ENCODE measurements at regions not wholly inside any gene's neighbourhood (a gene's known extent, or its start where the extent isn't known, plus 50 kb on each side); places are given as distances from the start of the nearest gene placed in this dataset.
"Not testable (repeated sequence)": the region's sequence is repeated elsewhere in the genome, so short reads cannot be mapped to it uniquely, and the experiment has no call there.

DNA sequence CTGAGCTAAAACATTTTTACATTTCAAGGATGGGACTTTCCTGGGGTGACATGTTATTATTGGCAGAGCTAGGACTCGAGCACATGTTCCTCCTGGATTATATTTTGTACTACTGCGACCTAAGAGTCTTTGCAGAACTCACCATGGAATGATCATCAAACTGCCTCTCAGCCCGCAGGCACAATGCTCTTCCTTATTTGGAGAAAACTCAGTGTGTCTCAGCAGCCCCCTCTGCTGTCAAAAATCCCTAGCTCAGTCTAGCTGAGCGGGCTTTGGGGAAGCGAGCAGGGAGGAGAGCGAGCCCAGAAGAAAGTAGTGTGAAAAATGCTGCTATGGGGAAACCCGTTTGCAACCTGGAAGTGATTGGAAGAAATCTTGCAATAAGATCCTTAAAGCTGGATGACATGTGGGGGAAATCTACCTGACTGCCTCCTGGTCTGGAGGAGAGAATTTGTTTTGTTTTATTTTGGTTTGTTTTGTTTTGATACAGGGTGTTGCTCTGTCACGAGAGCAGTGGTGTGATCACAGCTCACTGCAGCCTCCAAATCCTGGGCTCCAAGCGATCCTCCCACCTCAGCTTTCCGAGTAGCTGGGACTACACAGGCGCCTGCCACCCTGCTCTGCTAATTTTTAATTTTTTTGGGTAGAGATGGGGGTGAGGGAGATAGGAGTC, 89.9 kb upstream of the CLINT1 start:
- Mint-ChIP-seq H3K4me1 (ENCODE audit: low read depth) (peaks cover 45% of the 10 kb centered on the region), H3K27ac (ENCODE audit: unreplicated experiment) (peak overlapping the region; percentile 81), H3K36me3 (ENCODE audit: low read depth) (no peaks in the 10 kb centered on the region), H3K4me3 (ENCODE audit: unreplicated experiment) (peak overlapping the region; percentile 26), H3K27me3 (ENCODE audit: low read depth) (no peaks in the 10 kb centered on the region), H3K9me3 (ENCODE audit: low read depth) (peaks cover 4% of the 10 kb centered on the region)
- DNase-seq (ENCODE audit: low spot score) = no peak
- TF ChIP-seq, protein P1, sequence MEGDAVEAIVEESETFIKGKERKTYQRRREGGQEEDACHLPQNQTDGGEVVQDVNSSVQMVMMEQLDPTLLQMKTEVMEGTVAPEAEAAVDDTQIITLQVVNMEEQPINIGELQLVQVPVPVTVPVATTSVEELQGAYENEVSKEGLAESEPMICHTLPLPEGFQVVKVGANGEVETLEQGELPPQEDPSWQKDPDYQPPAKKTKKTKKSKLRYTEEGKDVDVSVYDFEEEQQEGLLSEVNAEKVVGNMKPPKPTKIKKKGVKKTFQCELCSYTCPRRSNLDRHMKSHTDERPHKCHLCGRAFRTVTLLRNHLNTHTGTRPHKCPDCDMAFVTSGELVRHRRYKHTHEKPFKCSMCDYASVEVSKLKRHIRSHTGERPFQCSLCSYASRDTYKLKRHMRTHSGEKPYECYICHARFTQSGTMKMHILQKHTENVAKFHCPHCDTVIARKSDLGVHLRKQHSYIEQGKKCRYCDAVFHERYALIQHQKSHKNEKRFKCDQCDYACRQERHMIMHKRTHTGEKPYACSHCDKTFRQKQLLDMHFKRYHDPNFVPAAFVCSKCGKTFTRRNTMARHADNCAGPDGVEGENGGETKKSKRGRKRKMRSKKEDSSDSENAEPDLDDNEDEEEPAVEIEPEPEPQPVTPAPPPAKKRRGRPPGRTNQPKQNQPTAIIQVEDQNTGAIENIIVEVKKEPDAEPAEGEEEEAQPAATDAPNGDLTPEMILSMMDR (IDR thresholded peaks at IDR 0.05) = peak; percentile 95

DNA sequence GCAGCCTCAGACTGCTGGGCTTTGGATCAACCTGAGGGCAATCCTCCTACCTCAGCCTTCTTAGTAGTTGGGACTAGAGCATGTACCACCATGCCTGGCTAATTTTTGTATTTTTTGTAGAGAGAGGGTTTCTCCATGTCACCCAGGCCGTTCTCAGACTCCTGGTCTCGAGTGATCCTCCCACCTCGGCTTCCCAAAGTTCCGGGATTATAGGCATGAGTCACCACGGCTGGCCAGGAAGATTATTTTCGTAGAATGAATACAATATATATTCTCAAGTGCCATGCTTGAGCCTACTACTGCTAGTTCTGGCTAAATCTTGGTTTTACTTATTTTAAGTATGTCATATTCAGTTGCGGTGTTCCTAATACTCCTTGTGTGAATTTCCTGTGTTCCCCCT, 88.2 kb upstream of the CLINT1 start:
- Mint-ChIP-seq H3K4me1 (ENCODE audit: low read depth) (peaks cover 35% of the 10 kb centered on the region), H3K4me3 (ENCODE audit: unreplicated experiment) (no peak overlapping the region), H3K27ac (ENCODE audit: unreplicated experiment) (peak overlapping the region; percentile 38), H3K36me3 (ENCODE audit: low read depth) (no peaks in the 10 kb centered on the region), H3K9me3 (ENCODE audit: low read depth) (no peaks in the 10 kb centered on the region), H3K27me3 (ENCODE audit: low read depth) (no peaks in the 10 kb centered on the region)
- DNase-seq (ENCODE audit: low spot score) = no peak
- TF ChIP-seq, protein P1 (IDR thresholded peaks at IDR 0.05) = no peak

DNA sequence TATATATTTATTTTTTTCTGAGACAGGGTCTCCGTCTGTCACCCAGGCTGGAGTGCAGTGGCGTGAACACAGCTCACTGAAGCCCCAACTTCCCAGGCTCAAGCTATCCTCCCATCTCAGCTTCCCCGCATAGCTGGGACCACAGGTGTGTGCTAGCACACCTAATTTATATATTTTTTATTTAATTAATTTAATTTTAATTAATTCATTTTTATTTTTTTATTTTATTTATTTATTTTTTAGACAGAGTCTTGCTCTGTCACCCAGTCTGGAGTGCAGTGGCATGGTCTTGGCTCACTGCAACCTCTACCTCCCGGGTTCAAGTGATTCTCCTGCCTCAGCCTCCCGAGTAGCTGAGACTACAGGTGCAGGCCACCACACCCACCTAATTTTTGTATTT, 86.9 kb upstream of the CLINT1 start:
- not testable (repeated sequence) for H3K9me3 Mint-ChIP-seq (ENCODE audit: low read depth); DNase-seq (ENCODE audit: low spot score); H3K36me3 Mint-ChIP-seq (ENCODE audit: low read depth); H3K27ac Mint-ChIP-seq (ENCODE audit: unreplicated experiment); H3K4me3 Mint-ChIP-seq (ENCODE audit: unreplicated experiment); H3K27me3 Mint-ChIP-seq (ENCODE audit: low read depth)
- H3K4me1 Mint-ChIP-seq (ENCODE audit: low read depth) = peaks cover 29% of the 10 kb centered on the region

DNA sequence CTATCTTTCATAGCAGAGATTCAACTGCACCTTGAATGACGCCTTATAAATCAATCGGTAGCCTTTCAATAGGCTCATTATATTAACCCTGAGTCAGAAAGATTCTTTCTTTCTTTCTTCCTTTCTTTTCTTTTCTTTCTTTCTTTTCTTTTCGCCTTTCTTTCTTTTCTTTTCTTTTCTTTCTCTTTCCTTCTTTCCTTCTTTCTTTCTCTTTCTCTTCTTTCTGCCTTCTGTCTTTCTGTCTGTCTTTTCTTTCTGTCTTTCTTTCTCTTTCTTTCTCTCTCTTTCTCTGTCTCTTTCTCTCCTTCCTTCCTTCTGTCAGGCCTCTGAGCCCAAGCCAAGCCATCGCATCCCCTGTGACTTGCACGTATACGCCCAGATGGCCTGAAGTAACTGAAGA, 86.0 kb upstream of the CLINT1 start:
- no peaks in the 10 kb centered on the region for H3K9me3 Mint-ChIP-seq (ENCODE audit: low read depth)
- no peaks in the 10 kb centered on the region for H3K36me3 Mint-ChIP-seq (ENCODE audit: low read depth)
- no peak overlapping the region for H3K4me3 Mint-ChIP-seq (ENCODE audit: unreplicated experiment)
- TF ChIP-seq, protein P1 (IDR thresholded peaks at IDR 0.05) = no peak
- no peaks in the 10 kb centered on the region for H3K27me3 Mint-ChIP-seq (ENCODE audit: low read depth)
- no peak for DNase-seq (ENCODE audit: low spot score)
- H3K4me1 Mint-ChIP-seq (ENCODE audit: low read depth) = peaks cover 29% of the 10 kb centered on the region
- H3K27ac Mint-ChIP-seq (ENCODE audit: unreplicated experiment) = no peak overlapping the region

DNA sequence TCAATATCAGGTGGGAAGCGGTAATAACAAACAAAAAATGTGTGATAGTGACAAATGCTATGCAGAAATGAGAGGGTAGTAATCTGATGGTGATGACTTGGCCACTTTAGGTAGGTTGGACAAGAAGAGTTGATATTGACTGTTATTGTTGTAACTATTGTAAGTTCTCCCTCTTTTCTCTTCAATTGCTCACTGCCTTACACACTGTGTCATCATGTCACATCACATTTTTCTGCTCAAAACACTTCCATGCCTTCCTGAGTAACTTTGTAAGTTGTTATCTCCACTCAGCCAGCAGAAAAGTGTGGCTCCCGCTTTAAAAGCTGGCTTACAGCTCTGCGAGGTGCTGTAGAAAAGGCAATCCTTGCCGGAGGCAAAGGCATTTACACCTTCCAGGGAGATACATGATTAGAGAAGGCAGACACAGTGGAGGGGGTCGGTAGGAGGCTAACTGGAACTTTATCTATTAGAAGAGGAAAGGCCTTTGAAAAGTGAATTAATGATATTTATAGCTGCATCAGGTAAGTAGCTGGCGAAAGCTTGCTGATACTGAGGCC, 85.2 kb upstream of the CLINT1 start:
- Mint-ChIP-seq H3K27ac (ENCODE audit: unreplicated experiment) (peak overlapping the region; percentile 6), H3K9me3 (ENCODE audit: low read depth) (no peaks in the 10 kb centered on the region), H3K4me1 (ENCODE audit: low read depth) (peaks cover 24% of the 10 kb centered on the region), H3K27me3 (ENCODE audit: low read depth) (no peaks in the 10 kb centered on the region), H3K4me3 (ENCODE audit: unreplicated experiment) (no peak overlapping the region), H3K36me3 (ENCODE audit: low read depth) (no peaks in the 10 kb centered on the region)
- DNase-seq (ENCODE audit: low spot score) = no peak
- TF ChIP-seq, protein P1 (IDR thresholded peaks at IDR 0.05) = no peak

DNA sequence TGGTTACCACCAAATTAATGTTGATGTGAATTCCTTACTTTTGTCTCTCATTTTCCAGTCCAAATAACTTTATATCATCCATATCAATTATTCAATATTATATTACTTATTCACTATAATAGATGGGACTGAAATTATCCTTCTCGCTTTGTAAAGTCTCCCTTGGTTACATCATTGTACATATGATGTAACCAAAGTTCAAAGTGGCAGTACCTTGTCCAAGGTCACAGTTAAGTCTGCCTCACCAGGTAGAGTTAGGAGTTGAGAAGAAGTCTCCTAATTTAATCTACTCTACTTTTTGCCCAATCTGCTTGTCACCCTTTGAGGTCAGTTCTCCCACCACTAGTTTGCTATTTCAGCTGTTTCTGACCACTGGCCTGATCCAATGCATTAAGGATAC, 83.7 kb upstream of the CLINT1 start:
- Mint-ChIP-seq H3K27me3 (ENCODE audit: low read depth) (no peaks in the 10 kb centered on the region), H3K4me3 (ENCODE audit: unreplicated experiment) (no peak overlapping the region), H3K27ac (ENCODE audit: unreplicated experiment) (no peak overlapping the region), H3K36me3 (ENCODE audit: low read depth) (no peaks in the 10 kb centered on the region), H3K9me3 (ENCODE audit: low read depth) (no peaks in the 10 kb centered on the region), H3K4me1 (ENCODE audit: low read depth) (peaks cover 13% of the 10 kb centered on the region)
- TF ChIP-seq, protein P1 (IDR thresholded peaks at IDR 0.05) = no peak
- no peak for DNase-seq (ENCODE audit: low spot score)
